Neural cell (in vitro differentiated cells): ENCODE measurements at regions not wholly inside any gene's neighbourhood (a gene's known extent, or its start where the extent isn't known, plus 50 kb on each side); places are given as distances from the start of the nearest gene placed in this dataset.

Experiments
- H2AFZ ChIP-seq: fragments of 200-600, 300-800 bp; sonication (generic), shearing (Covaris generic); 2 replicates; pipeline ENCODE4 v1.6.0; 2014; ENCODE audit warnings: low read depth, mild to moderate bottlenecking, antibody characterized with exemption, low read length, moderate library complexity
- H3F3A ChIP-seq: fragments of 200-600 bp; shearing (Covaris generic); 2 replicates; pipeline ENCODE4 v1.6.1; 2016; ENCODE audit warnings: mild to moderate bottlenecking, moderate library complexity, mixed read lengths, antibody characterized with exemption, low read length; ENCODE audit not compliant: insufficient read depth, poor library complexity, severe bottlenecking
- H3K27ac ChIP-seq: fragments of 200-600, 300-800 bp; sonication (generic), shearing (Covaris generic); 2 replicates; pipeline ENCODE4 v1.5.1; 2014; ENCODE audit warnings: mild to moderate bottlenecking, low read length, moderate library complexity
- H3K27me3 ChIP-seq: fragments of 300-800, 200-600 bp; sonication (generic), shearing (Covaris generic); 2 replicates; pipeline ENCODE4 v1.6.0; 2014; ENCODE audit warnings: mild to moderate bottlenecking, low read depth, low read length, moderate library complexity; ENCODE audit not compliant: insufficient read depth
- H3K36me3 ChIP-seq: fragments of 300-800, 200-600 bp; sonication (generic), shearing (Covaris generic); 2 replicates; pipeline ENCODE4 v1.5.1; 2014; ENCODE audit warnings: mild to moderate bottlenecking, antibody characterized with exemption, low read length, moderate library complexity; ENCODE audit not compliant: insufficient read depth
- H3K4me2 ChIP-seq: fragments of 300-800, 200-600 bp; sonication (generic), shearing (Covaris generic); 2 replicates; pipeline ENCODE4 v1.6.0; 2014; ENCODE audit warnings: mild to moderate bottlenecking, low read length
- H3K4me3 ChIP-seq: fragments of 300-800, 200-600 bp; sonication (generic), shearing (Covaris generic); 2 replicates; pipeline ENCODE4 v1.5.1; 2014; ENCODE audit warnings: mild to moderate bottlenecking, low read length, moderate library complexity
- H3K79me2 ChIP-seq: fragments of 200-600 bp; shearing (Covaris generic); replicated peaks from 2 replicates; pipeline ENCODE4 v1.6.0; 2014; ENCODE audit warnings: mild to moderate bottlenecking, low read length, moderate library complexity; ENCODE audit not compliant: insufficient read depth
- H3K9ac ChIP-seq: fragments of 300-800, 200-600 bp; sonication (generic), shearing (Covaris generic); 2 replicates; pipeline ENCODE4 v1.6.1; 2016; ENCODE audit warnings: mild to moderate bottlenecking, low read length, mixed read lengths
- H3K9me2 ChIP-seq: fragments of 200-600 bp; shearing (Covaris generic); 2 replicates; pipeline ENCODE4 v1.6.1; 2016; ENCODE audit warnings: mild to moderate bottlenecking, low read length, mixed read lengths; ENCODE audit not compliant: insufficient read depth
- H3K9me3 ChIP-seq: fragments of 200-600, 300-800 bp; sonication (generic), shearing (Covaris generic); 2 replicates; pipeline ENCODE4 v1.6.1; 2016; ENCODE audit warnings: mild to moderate bottlenecking, mixed run types, low read length, moderate library complexity, mixed read lengths
- H4K20me1 ChIP-seq: fragments of 200-600 bp; shearing (Covaris generic); 2 replicates; pipeline ENCODE4 v1.6.1; 2016; ENCODE audit warnings: mild to moderate bottlenecking, mixed run types; ENCODE audit not compliant: insufficient read depth
- EP300 ChIP-seq: fragments of 450-650 bp; conservative IDR thresholded peaks from 2 replicates; pipeline ENCODE4 v1.6.1; 2014; ENCODE audit warnings: antibody characterized with exemption, mild to moderate bottlenecking, moderate library complexity; ENCODE audit not compliant: poor library complexity, severe bottlenecking
- EZH2 ChIP-seq: fragments of 200-600, 300-800 bp; shearing (Covaris generic), sonication (generic); IDR thresholded peaks from 2 replicates; pipeline ENCODE4 v1.6.1; 2014; ENCODE audit warnings: antibody characterized with exemption, low read length, borderline replicate concordance, mild to moderate bottlenecking; ENCODE audit not compliant: insufficient read depth, poor library complexity, severe bottlenecking
- MXI1 ChIP-seq: fragments of 450-650 bp; conservative IDR thresholded peaks from 2 replicates; pipeline ENCODE4 v1.6.1; 2014; ENCODE audit warnings: antibody characterized with exemption, mild to moderate bottlenecking; ENCODE audit not compliant: poor library complexity, severe bottlenecking
- POLR2AphosphoS5 ChIP-seq: IDR thresholded peaks from 2 replicates; pipeline ENCODE4 v1.6.1; 2012
- RAD21 ChIP-seq: fragments of 450-650 bp; conservative IDR thresholded peaks from 2 replicates; pipeline ENCODE4 v1.6.1; 2014; ENCODE audit warnings: antibody characterized with exemption, mild to moderate bottlenecking, moderate library complexity
- SMC3 ChIP-seq: fragments of 450-650 bp; conservative IDR thresholded peaks from 2 replicates; pipeline ENCODE4 v1.6.1; 2014; ENCODE audit warnings: antibody characterized with exemption, mild to moderate bottlenecking, moderate library complexity; ENCODE audit not compliant: poor library complexity
- TAF1 ChIP-seq: IDR thresholded peaks from 2 replicates; pipeline ENCODE4 v1.6.1; 2012; ENCODE audit warnings: low read depth
- TF ChIP-seq, protein P1 (sequence below): IDR thresholded peaks from 2 replicates; pipeline ENCODE4 v1.6.1; 2012; ENCODE audit warnings: borderline replicate concordance
- TF ChIP-seq, protein P2 (sequence below): fragments of 450-650 bp; IDR thresholded peaks from 2 replicates; pipeline ENCODE4 v1.5.1; 2014; ENCODE audit warnings: antibody characterized with exemption, mild to moderate bottlenecking, moderate library complexity; ENCODE audit not compliant: poor library complexity, severe bottlenecking

DNA sequence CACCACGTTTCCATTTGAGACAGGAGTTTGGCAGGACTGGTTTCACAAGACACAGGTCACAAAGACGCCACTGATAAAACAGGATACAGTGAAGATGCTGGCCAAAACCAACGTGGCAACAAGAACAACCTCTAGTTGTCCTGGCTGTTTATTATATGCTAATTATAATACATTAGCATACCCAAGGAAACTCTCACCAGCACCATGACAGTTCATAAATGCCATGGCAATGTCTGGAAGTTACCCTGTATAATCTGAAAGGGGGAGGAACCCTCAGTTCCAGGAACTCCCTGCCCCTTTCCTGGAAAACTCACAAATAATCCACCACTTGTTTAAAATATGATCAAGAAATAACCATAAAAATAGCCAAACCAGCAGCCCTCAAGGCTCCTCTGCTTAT is 148.3 kb downstream of the RBM43 start:
- Histone ChIP-seq H4K20me1 (no peaks in the 10 kb centered on the region), H3K27ac (no peak overlapping the region), H3K9me3 (no peaks in the 10 kb centered on the region), H3K79me2 (no peaks in the 10 kb centered on the region), H3K9ac (no peak overlapping the region), H2AFZ (no peak overlapping the region), H3K9me2 (no peaks in the 10 kb centered on the region), H3F3A (no peaks in the 10 kb centered on the region), H3K27me3 (no peaks in the 10 kb centered on the region), H3K36me3 (no peaks in the 10 kb centered on the region), H3K4me2 (no peak overlapping the region), H3K4me3 (no peak overlapping the region)
- TF ChIP-seq EP300, result no peak
- no peak for TF ChIP-seq EZH2

DNA sequence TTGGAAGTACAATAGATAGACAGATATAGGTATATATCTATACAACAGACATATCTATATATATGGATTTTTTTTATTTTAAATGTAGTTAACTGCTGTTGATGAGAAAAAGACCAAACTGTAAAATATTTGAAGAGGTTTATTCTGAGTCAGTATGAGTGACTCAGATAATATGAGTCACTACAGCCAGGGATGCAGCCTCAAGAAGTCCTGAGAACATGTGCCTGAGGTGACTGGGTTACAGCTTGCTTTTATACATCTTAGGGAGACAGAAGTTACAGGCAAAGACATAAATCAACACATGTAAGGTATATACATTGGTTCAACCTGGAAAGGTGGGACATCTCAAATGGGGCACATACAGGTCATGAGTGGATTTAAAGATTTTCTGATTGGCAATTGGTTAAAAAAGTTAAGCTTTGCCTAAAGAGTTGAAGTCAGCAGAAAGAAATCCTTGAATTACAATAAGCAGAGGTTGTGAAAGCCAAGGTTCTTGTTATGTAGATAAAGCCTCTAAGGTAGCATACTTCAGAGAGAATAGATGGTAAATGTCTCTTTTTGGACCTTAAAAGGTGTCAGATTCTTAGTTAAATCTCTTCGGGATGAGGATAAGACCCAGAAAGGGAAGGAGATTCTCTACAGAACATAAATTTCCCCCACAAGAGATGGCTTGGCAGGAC is 149.9 kb downstream of the RBM43 start:
- TF ChIP-seq MXI1 (no peak), RAD21 (no peak), TAF1 (no peak), POLR2AphosphoS5 (no peak), EP300 (no peak), SMC3 (no peak), EZH2 (no peak)
- TF ChIP-seq, protein P1, sequence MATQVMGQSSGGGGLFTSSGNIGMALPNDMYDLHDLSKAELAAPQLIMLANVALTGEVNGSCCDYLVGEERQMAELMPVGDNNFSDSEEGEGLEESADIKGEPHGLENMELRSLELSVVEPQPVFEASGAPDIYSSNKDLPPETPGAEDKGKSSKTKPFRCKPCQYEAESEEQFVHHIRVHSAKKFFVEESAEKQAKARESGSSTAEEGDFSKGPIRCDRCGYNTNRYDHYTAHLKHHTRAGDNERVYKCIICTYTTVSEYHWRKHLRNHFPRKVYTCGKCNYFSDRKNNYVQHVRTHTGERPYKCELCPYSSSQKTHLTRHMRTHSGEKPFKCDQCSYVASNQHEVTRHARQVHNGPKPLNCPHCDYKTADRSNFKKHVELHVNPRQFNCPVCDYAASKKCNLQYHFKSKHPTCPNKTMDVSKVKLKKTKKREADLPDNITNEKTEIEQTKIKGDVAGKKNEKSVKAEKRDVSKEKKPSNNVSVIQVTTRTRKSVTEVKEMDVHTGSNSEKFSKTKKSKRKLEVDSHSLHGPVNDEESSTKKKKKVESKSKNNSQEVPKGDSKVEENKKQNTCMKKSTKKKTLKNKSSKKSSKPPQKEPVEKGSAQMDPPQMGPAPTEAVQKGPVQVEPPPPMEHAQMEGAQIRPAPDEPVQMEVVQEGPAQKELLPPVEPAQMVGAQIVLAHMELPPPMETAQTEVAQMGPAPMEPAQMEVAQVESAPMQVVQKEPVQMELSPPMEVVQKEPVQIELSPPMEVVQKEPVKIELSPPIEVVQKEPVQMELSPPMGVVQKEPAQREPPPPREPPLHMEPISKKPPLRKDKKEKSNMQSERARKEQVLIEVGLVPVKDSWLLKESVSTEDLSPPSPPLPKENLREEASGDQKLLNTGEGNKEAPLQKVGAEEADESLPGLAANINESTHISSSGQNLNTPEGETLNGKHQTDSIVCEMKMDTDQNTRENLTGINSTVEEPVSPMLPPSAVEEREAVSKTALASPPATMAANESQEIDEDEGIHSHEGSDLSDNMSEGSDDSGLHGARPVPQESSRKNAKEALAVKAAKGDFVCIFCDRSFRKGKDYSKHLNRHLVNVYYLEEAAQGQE, result no peak
- TF ChIP-seq, protein P2, sequence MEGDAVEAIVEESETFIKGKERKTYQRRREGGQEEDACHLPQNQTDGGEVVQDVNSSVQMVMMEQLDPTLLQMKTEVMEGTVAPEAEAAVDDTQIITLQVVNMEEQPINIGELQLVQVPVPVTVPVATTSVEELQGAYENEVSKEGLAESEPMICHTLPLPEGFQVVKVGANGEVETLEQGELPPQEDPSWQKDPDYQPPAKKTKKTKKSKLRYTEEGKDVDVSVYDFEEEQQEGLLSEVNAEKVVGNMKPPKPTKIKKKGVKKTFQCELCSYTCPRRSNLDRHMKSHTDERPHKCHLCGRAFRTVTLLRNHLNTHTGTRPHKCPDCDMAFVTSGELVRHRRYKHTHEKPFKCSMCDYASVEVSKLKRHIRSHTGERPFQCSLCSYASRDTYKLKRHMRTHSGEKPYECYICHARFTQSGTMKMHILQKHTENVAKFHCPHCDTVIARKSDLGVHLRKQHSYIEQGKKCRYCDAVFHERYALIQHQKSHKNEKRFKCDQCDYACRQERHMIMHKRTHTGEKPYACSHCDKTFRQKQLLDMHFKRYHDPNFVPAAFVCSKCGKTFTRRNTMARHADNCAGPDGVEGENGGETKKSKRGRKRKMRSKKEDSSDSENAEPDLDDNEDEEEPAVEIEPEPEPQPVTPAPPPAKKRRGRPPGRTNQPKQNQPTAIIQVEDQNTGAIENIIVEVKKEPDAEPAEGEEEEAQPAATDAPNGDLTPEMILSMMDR, result no peak
- no peak overlapping the region for H2AFZ ChIP-seq

More for the DNA sequence above, 149.9 kb downstream of the RBM43 start:
- Histone ChIP-seq H3K27me3 (no peaks in the 10 kb centered on the region), H3K4me2 (no peak overlapping the region), H3K9ac (no peak overlapping the region), H3K9me3 (no peaks in the 10 kb centered on the region), H3K79me2 (no peaks in the 10 kb centered on the region), H3K4me3 (no peak overlapping the region), H3K36me3 (no peaks in the 10 kb centered on the region), H4K20me1 (no peaks in the 10 kb centered on the region), H3K9me2 (no peaks in the 10 kb centered on the region), H3F3A (no peaks in the 10 kb centered on the region), H3K27ac (no peak overlapping the region)
